ENCODE measurements at regions not wholly inside any gene's neighbourhood (a gene's known extent, or its start where the extent isn't known, plus 50 kb on each side); places are given as distances from the start of the nearest gene placed in this dataset.

- DNase-seq (no peak), ATAC-seq (no peak), FAIRE-seq (no peak)
- no peak for TF ChIP-seq CTCF (IDR thresholded peaks at IDR 0.05)
- H3K27ac ChIP-seq, result no peak overlapping the region
- no peak overlapping the region for H3K4me3 ChIP-seq
- no peaks in the 10 kb centered on the region for H3K9me3 ChIP-seq
- no peaks in the 10 kb centered on the region for H3K36me3 ChIP-seq
- H3K27me3 ChIP-seq, result no peaks in the 10 kb centered on the region
- intact Hi-C loops (cut with DNase I), result no loop called here
- WGBS, 2 donors, result 15 to 18% methylated on average over 2 of the region's 2 CpGs
- H3K4me1 ChIP-seq, result no peaks in the 10 kb centered on the region
These were observed 1024.3 kb downstream of the PCDH9 start for GRCh38 chr13:66205807-66206206.

GRCh38 chr13:66200555-66200954 is 1029.6 kb downstream of the PCDH9 start:
- FAIRE-seq (no peak), ATAC-seq (no peak), DNase-seq (no peak)
- Histone ChIP-seq H3K9me3 (no peaks in the 10 kb centered on the region), H3K27ac (no peak overlapping the region), H3K4me3 (no peak overlapping the region), H3K4me1 (no peaks in the 10 kb centered on the region), H3K36me3 (no peaks in the 10 kb centered on the region), H3K27me3 (no peaks in the 10 kb centered on the region)
- intact Hi-C loops (cut with DNase I), result no loop called here
- TF ChIP-seq CTCF (IDR thresholded peaks at IDR 0.05), result no peak

GRCh38 chr13:66195238-66195637 is 1034.9 kb downstream of the PCDH9 start:
- DNase-seq (no peak), FAIRE-seq (no peak), ATAC-seq (no peak)
- Histone ChIP-seq H3K4me3 (no peak overlapping the region), H3K27me3 (no peaks in the 10 kb centered on the region), H3K4me1 (no peaks in the 10 kb centered on the region), H3K27ac (no peak overlapping the region), H3K9me3 (no peaks in the 10 kb centered on the region), H3K36me3 (no peaks in the 10 kb centered on the region)
- WGBS, 2 donors, result 89 to 96% methylated on average over 1 of the region's 1 CpG
- intact Hi-C loops (cut with DNase I), result no loop called here
- no peak for TF ChIP-seq CTCF (IDR thresholded peaks at IDR 0.05)

- no peak overlapping the region for H3K27ac ChIP-seq
- FAIRE-seq (no peak), DNase-seq (no peak), ATAC-seq (no peak)
- WGBS, 2 donors, result 67 to 93% methylated on average over 1 of the region's 1 CpG
- no peak overlapping the region for H3K4me3 ChIP-seq
- intact Hi-C loops (cut with DNase I), result no loop called here
- no peaks in the 10 kb centered on the region for H3K4me1 ChIP-seq
- no peak for TF ChIP-seq CTCF (IDR thresholded peaks at IDR 0.05)
- no peaks in the 10 kb centered on the region for H3K27me3 ChIP-seq
- H3K9me3 ChIP-seq, result no peaks in the 10 kb centered on the region
- H3K36me3 ChIP-seq, result no peaks in the 10 kb centered on the region
These were observed 1040.2 kb downstream of the PCDH9 start for GRCh38 chr13:66189986-66190385.

- Histone ChIP-seq H3K27ac (no peak overlapping the region), H3K4me1 (no peaks in the 10 kb centered on the region), H3K27me3 (no peaks in the 10 kb centered on the region), H3K9me3 (no peaks in the 10 kb centered on the region), H3K4me3 (no peak overlapping the region), H3K36me3 (no peaks in the 10 kb centered on the region)
- TF ChIP-seq CTCF (IDR thresholded peaks at IDR 0.05), result no peak
- FAIRE-seq (no peak), DNase-seq (no peak), ATAC-seq (no peak)
- WGBS, 2 donors, result 89 to 91% methylated on average over 2 of the region's 2 CpGs
- intact Hi-C loops (cut with DNase I), result no loop called here
These were observed 1049.3 kb downstream of the PCDH9 start for GRCh38 chr13:66180836-66181235.

Data from pancreas (tissue), 10 donors.